ENCODE measurements at regions not wholly inside any gene's neighbourhood (a gene's known extent, or its start where the extent isn't known, plus 50 kb on each side); places are given as distances from the start of the nearest gene placed in this dataset.

- DNase-seq (ENCODE audit: low read depth in 2 of 2) = no peak
These were observed 112.9 kb upstream of the PDE4B start for GRCh38 chr1:65679773-65680172.

- DNase-seq (ENCODE audit: low read depth in 2 of 2) = no peak
These were observed 111.6 kb upstream of the PDE4B start for GRCh38 chr1:65681096-65681495.

- DNase-seq (ENCODE audit: low read depth in 2 of 2) = peak; percentile 75 to 76
These were observed 105.1 kb upstream of the PDE4B start for GRCh38 chr1:65687428-65688214.

- DNase-seq (ENCODE audit: low read depth in 2 of 2) = no peak
These were observed 104.5 kb upstream of the PDE4B start for GRCh38 chr1:65688215-65688566.

- DNase-seq (ENCODE audit: low read depth in 2 of 2) = no peak
These were observed 103.8 kb upstream of the PDE4B start for GRCh38 chr1:65688848-65689247.

- no peak for DNase-seq (ENCODE audit: low read depth in 2 of 2)
These were observed 101.4 kb upstream of the PDE4B start for GRCh38 chr1:65691152-65691900.

- no peak for DNase-seq (ENCODE audit: low read depth in 2 of 2)
These were observed 100.7 kb upstream of the PDE4B start for GRCh38 chr1:65691972-65692371.

- no peak for DNase-seq (ENCODE audit: low read depth in 2 of 2)
These were observed 98.6 kb upstream of the PDE4B start for GRCh38 chr1:65694126-65694525.

- DNase-seq (ENCODE audit: low read depth in 2 of 2) = no peak
These were observed 97.8 kb upstream of the PDE4B start for GRCh38 chr1:65694933-65695332.

GRCh38 chr1:65698590-65698989, 94.1 kb upstream of the PDE4B start:
- no peak for DNase-seq (ENCODE audit: low read depth in 2 of 2)

GRCh38 chr1:65703853-65704252, 88.8 kb upstream of the PDE4B start:
- no peak for DNase-seq (ENCODE audit: low read depth in 2 of 2)

- DNase-seq (ENCODE audit: low read depth in 2 of 2) = no peak
These were observed 88.4 kb upstream of the PDE4B start for GRCh38 chr1:65704318-65704717.

GRCh38 chr1:65717815-65718454, 74.8 kb upstream of the PDE4B start:
- no peak for DNase-seq (ENCODE audit: low read depth in 2 of 2)

- DNase-seq (ENCODE audit: low read depth in 2 of 2) = no peak
These were observed 73.3 kb upstream of the PDE4B start for GRCh38 chr1:65719391-65719790.

- DNase-seq (ENCODE audit: low read depth in 2 of 2) = no peak
These were observed 70.2 kb upstream of the PDE4B start for GRCh38 chr1:65722461-65722860.

- DNase-seq (ENCODE audit: low read depth in 2 of 2) = no peak
These were observed 68.5 kb upstream of the PDE4B start for GRCh38 chr1:65724151-65724550.

GRCh38 chr1:65725064-65725463, 67.6 kb upstream of the PDE4B start:
- no peak for DNase-seq (ENCODE audit: low read depth in 2 of 2)

GRCh38 chr1:65728504-65728903, 64.2 kb upstream of the PDE4B start:
- DNase-seq (ENCODE audit: low read depth in 2 of 2) = no peak

GRCh38 chr1:65729259-65729658, 63.4 kb upstream of the PDE4B start:
- no peak for DNase-seq (ENCODE audit: low read depth in 2 of 2)

- no peak for DNase-seq (ENCODE audit: low read depth in 2 of 2)
These were observed 57.7 kb upstream of the PDE4B start for GRCh38 chr1:65734979-65735378.

GRCh38 chr1:65741993-65742392, 50.7 kb upstream of the PDE4B start:
- DNase-seq (ENCODE audit: low read depth in 2 of 2) = no peak
